IPS DF 4.7 (cell line): ENCODE measurements at regions not wholly inside any gene's neighbourhood (a gene's known extent, or its start where the extent isn't known, plus 50 kb on each side); places are given as distances from the start of the nearest gene placed in this dataset.

ENCODE experiments used
- DNase-seq: peaks from one replicate; pipeline ENCODE4 v3.0.0-alpha.2; 2013; ENCODE audit warnings: low spot score; ENCODE audit errors: extremely low read depth

DNA sequence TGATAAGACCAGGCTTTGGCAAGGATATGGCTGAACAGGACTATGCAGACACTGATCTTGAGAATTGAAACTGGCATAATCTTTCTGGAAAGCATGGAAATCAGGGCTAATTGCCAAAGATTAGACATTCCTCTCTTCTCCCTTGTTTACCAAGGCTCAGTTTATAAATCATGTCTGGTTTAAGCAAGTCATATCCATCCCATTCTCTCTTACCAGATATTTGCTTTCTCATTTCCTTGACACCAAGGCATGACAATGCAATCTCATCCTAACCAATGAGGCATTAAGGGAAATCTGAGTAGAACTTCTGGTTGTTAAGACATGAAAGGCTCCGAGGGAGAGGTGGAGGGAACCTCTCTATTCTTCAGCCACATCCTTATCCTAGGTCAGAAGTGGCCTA lies 110.3 kb upstream of the CEP85L start:
- no peak for DNase-seq

DNA sequence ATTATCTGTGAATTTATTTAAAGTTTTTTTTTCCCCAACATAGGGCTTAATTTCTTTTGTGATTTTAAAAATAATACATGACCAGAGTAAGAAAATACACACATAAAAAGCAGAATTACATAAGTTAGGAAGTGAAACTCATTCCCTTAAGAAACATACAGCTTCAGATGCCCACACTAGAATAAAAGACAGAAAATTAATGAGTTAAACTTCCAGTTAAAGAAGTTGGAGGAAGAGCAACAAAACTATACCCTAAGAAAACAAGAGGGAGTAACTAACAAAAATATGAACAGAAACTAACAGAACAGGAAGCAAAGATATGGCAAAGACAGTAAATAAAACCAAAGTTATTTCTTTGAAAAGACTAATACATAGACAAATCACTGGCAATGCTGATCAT lies 107.6 kb upstream of the CEP85L start:
- DNase-seq: no peak

DNA sequence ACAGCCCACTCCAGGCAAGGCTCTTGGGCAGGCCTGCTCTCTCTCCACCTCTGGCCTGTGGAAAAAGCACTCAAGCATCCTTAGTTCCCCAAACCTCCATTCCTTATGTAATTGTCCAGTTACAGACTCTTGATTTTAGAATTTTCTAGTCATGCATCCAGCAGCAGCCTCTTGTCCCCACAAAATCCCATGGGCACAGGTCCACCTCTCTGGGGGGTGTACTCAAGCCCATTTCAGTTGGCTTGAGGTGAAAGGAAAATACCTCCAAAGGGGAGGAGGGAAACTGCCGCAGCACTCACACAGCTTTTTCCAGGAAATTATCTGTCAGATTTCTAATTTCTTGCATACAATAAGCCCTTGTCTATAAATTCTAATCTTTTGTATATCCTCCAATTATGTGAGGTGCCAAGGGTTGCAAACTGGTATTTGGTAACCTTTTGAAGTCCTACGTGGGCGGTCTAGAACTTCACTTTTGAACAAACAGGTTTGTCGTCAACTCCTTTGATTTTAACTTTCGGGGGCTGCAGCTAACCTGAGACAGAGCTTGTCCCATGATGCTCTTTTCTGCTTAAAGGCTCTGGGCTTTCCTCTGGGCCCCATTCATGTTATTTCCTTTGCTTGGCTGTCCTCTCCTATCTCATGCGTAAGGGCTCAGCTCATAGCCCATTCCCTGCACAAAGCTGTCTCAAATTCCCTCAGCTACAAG lies 104.7 kb upstream of the CEP85L start:
- no peak for DNase-seq

DNA sequence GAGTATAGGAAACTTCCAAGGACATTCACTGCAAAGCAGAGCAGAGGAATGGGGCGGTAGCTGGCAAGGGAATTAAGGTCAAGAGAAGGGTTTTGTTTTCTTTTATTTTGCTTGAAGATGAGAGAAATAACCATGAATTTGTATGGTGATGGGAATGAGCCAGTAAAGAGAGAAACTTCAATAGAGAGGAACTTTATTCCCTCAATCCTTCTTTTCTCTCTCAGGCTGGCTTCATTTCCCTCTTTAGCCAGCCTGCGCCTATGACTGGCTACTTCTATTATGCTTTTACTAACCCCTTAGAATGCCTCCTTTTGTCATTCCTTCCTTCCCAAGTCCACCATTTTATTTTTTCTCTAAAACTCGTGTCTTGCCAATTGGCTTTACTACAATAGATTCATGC lies 101.4 kb upstream of the CEP85L start:
- DNase-seq: no peak

DNA sequence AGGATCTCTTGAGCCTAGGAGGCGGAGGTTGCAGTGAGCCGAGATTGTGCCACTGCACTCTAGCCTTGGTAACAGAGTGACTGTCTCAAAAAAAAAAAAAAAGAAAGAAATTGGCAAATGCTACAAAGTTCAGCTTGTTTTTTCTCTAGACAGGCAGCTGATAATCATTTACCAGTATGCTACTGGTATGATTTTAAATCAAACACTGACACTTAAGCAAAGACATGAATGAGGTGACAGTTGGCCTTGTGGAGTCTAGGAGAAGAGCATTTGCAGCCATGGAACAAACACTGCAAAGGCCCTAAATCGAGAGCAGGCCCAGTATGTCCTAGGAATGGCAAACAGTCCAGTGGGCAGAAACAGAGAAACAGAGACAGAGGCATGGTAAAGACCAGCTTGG lies 99.7 kb upstream of the CEP85L start:
- DNase-seq: no peak

DNA sequence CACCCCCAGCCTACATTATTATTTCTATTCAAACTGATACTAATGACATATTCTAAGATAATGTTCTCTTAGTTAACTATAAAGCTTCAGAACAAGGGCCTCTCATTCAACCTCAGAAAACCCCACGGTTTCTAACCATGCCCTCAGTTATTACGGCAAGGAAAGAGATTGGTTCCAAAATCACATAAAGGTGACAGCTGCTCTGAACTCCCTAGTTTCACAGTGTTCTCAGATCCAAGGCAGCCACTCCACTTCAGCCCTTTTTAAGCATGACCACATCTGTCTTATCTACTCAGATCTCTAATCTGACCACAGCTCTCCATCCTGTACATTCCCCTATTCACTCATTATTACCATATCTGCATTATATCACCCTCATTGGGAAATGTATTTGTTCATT lies 98.8 kb upstream of the CEP85L start:
- DNase-seq: no peak

DNA sequence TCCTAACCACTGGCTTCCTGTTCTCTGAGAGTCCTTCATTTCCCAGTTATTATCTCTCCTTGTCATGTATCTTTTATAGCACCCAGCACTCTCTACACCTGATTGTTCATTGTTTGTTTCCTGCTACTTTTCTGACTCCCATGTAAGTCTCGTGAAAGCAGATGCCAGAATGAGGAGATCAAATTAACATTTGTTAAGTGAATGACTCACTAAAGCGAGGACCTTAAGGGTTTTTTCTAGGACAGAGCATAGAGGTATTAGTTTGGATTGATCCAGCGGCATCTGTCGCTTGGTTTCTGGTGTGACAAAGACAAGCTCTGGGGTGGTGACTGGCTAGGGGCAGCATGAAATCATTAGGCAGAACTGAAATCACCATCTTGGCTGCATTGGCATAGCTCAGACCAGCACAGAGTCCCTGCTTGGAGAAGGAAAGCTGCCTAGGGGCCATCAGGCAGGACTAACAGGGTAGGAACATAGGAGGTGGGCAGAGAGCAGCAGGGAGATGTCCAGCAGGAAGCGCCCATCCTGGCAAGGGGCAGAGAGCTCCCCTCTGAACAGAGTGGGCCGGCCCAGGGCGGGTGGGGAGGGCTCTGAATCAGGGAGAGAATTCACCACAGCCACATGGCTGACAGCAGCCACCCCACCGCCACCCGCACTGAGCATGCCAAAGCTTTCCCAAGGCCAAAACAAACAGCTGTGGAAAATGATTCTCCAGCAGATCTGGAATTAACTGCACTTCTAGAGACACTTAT lies 97.1 kb upstream of the CEP85L start:
- no peak for DNase-seq

DNA sequence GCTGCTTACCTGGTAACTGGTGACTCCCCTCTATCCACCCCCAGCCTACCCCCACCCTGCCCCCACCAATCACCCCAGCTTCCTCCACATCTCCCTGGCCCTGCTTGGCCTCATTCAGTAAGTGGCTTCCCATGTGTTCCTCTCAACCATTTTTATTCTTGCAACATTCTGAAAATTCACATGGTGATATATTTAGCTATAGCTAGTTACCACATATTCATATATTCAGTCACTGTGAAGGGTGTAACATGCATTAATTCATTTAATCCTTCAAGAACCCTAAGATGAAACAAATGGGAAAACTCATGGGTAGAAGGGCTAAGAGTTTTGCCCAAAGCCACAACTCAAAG lies 95.4 kb upstream of the CEP85L start:
- DNase-seq: no peak

DNA sequence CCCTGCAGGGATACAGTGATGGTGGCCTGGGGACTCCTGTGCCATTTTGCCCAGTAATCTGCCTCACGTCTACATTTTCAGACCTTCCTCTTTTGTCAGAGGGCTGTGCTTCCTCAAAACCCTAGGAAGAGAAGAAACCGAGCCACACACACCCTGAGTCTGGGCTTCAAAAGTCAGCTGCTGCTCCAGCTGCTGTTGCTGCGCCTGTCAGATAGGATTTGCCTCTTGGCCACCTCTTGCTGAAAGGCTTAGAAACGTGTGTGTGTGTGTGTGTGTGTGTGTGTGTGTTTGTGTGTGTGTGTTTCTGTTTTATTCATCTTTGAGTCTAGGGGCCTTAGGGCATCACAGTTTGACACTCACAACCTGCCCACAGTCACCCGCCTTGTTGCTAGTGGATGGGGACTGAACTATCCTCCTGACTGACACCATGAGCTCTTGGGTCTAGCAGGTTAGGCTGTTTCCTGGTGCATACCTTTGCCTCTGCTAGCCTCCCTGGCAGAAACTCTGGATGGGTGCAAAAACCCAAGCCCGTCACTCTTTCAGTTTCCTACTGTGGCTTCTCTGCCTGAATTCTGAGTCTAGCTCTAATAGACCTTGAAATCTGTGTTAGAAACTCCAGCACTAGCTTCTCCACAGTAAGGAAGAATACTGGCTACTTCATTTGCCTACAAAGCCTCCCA lies 94.9 kb upstream of the CEP85L start:
- no peak for DNase-seq

DNA sequence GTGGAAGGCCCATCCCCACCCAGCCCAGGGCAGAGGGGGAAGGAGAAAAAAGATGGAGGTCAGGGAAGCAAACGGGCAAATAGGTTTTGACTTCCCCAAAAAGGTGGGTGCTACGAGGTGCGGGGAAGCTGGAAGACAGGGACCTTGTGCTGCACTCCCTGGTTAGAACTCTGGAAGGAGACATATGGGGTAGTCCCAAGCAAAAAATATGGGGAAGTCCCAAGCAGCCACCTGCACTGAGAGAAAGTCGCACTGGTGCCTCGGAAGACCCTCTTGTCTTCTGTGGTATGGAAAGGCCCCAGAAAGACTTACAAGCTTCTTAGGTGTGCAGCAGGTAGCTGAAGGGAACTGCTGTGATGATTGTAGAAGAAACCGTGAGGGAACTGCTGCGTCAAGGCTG lies 93.8 kb upstream of the CEP85L start:
- DNase-seq: no peak

DNA sequence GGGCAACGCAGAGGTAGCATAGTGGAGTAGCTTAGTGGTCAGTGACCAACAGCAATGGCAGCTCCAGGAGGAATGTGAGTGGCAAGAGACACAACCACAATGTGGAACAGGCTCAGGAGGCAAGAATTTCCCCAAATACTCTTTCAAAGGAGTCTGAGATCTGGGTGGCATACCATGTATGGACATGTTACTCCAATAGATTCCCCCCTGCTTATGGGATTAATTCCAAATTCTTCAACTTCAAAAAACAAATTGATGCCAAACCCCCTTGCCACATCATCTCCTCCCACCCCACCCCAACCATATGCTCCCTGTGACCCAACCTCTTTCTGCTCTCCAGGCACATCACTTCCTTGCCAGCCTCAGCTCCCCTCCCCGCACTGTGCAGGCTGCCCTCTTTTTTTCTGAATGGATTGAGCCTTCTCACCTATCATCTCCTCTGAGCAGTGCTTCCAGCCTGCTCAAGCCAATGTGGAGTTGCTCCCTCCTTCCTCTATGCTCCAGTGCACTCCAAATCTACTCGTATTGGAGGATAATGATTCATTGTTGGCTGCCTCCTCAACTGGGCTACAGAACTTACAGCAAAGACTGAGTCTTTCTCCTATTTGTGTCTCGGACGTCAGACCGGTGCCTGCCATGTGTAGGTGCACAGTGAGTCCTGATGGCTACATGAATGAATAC lies 93.0 kb upstream of the CEP85L start:
- no peak for DNase-seq

DNA sequence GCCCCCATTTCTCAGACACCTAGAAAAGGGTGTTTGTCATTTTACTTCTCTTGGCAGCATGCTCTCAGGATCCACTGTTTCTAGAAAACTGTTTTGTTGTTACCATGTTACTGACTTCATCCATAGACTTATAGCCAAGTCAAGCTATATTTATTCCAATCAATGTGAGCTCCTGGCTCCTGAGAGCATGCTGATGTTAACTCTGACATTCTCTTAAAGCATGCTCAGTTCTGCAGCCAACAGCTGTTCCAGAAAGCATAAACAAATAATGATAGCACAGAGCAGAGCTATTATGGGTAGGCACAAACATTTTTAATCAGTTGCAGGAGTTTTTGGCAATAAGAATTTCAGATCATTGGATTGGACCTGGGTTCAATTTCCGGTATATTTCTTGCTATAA lies 92.4 kb upstream of the CEP85L start:
- DNase-seq: no peak

DNA sequence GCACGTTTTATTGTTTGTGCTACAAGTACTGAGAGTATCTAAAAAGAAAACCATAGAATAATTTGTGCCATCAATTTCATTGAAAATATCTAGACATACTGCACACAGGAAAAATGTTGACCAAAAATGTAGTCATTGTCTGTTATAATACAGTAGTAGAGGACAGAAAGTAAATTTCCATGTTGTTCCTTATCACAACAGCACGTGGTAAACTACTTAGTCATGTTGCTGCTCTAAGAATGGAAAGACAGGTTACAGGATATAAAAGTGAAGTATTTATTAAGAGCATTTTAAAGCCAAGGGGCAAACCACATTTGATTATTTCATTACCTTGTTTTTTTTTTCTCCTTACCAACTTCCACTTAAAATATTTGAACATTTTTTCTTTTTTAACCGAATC lies 89.0 kb upstream of the CEP85L start:
- no peak for DNase-seq

DNA sequence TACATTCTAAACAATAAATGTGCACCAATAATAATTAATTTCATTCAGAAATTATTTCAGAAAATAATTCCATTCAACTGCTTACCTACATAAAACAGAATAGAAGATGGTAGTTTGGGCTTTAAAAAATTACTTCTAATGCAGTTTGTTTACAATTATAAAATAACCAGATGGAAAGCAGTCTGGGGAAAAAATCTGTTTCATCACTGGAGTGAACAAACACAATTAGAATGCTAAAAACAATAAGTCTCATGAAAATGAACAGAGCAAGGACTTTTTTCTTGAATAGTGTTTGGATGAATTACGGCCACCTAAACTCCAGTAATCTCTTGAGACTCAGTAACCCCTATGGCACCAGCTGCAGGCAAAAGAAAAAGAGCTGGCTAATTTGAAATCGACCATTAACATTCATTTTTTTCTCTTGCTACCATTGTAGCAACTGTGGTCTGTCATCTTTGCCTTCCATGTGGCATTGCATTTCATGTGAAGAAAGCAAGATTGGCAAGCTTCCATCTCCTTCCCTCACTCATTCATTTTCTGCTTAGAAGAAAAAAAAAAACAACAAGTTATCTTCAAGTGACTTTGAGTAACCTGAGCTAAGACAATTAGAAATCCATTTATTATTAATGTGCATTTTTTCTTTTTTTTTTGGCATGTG lies 88.4 kb upstream of the CEP85L start:
- no peak for DNase-seq

DNA sequence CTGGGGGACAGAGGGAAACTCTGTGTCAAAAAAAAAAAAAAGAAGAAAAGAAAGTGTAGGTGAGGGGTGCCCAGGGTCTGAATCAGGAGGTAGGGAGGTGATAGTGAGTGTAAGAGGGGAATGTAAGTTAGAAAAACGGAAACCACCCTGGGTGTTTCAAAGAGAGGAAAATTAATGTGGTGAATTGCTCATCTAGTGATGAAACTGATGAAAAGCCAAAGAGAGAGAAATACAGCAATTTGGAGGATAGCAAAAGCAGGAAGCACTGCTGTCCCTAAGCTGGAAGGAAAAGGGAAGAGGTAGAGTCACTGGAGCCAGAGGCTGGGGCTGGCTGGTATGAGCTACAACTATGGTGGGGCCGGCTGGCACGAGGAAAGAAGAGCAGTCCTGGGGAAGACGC lies 85.0 kb upstream of the CEP85L start:
- DNase-seq: no peak

DNA sequence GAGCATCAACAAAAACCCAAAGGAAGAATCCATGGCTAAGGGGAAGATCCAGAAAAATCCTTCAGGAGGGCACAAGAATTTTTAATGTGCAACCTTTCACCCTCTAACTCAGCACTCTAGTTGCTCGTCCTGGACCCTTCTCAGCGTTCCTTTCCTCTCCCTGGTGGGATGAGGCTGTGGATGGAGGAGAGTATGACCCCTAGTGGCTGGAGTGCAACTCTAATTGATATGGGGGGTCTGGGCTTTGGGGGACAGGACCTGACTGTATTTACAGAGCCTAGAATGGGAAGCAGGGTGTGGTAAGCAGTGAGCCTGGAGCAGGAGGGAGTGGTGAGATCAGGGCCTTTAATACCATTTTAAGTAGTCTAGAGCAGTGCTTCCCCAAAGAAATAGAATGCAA lies 83.9 kb upstream of the CEP85L start:
- peak; percentile 66 for DNase-seq

DNA sequence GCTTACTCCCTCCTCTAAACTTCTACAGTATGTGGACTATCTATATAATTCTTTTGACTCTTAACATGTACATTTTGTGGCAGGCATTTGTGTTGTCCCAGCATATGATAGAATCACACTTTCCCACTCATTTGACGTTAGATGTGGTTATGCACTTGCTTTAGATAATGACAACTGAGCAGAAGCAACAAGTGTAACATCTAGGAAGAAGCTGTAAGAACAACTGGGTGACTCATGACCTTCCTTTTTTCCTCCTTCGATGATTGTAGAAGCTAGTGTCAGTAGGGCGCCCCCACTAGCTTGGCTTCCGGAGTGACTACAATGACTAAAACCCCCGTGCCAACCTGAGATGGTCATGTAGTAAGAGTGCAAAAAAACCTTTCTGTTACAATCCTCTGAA lies 74.6 kb upstream of the CEP85L start:
- no peak for DNase-seq

DNA sequence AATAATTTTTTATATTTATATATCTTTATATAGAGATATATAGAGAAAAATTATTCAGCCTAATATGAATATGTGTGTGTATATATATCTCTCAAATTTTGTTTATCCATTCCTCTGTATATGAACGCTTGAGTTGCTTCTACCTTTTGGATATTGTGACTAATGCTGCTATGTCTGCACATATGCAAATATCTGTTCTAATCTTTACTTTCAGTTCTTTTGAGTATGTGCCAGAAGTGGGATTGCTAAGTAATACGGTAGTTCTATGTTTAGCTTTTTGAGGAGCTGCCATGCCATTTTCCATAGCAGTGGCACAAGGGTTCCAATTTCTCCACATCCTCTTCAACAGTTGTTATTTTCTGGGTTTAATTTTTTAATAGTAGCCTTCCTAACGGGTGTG lies 72.8 kb upstream of the CEP85L start:
- no peak for DNase-seq

DNA sequence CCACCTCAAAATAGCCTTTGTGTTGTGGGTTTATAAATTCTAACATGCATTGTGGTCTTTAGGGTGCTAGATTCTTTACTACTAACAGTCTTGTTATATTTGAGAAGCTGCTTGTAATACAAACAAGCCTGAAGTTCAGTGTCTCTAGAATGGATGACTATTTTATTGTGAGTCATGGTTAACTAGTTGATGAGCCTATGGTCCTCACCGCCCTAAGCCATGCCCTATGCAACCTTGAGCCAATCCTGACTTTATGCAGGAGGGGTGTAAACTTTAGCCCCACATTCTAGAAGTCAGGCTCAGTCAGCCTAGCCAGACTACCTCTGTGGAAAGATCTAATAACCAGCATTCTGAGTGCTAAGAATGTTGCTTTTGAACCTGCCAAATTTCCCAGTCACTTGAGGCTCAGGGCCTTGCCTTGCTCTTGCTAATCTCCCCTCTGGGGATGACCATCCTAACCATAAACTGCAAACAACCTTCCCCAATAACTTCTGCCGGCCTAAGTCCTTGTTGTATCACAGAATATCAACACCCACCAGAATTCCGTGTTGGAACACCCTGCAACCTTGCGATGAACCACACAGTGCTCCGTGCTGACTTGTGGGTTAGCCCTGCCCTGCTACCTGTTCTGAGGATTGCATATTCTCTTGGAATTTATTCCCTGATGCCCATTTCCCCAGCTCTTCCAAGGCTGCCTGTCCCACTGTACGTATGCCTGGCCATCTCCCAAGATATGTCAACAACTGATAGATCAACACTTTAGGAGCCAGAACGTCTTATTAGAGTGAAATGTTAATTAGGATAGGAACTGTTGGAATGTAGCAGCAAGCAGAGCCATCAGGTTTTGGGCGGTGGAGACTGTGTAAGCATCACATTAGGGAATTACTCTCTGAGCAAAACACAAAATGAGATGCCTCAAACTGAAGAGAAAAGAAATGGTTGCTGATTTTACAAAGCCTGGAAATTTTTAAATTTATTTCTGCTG lies 71.7 kb upstream of the CEP85L start:
- no peak for DNase-seq

DNA sequence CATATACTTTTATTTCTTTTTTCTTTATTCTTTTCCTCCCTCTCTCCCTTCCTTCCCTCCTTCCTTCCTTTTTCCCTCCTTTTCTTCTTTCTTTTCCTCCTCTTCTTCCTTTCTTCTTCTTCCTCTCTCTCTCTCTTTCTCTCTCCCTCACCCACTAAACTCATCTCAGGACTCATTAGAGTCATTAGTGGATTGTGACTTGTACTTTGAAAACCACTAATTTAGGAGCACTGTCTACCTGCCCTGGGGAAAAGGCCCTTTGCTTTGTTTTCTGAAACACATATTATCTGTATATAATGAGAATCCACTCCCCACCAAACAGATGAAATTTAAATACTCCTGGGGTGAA lies 68.7 kb upstream of the CEP85L start:
- DNase-seq: no peak
